Smooth muscle cell of the brain vasculature (primary cell): ENCODE measurements at regions not wholly inside any gene's neighbourhood (a gene's known extent, or its start where the extent isn't known, plus 50 kb on each side); places are given as distances from the start of the nearest gene placed in this dataset.

Source experiments
- DNase-seq: peaks from one replicate; pipeline ENCODE4 v3.0.0-alpha.2; 2012; ENCODE audit warnings: low read depth, low spot score

DNA sequence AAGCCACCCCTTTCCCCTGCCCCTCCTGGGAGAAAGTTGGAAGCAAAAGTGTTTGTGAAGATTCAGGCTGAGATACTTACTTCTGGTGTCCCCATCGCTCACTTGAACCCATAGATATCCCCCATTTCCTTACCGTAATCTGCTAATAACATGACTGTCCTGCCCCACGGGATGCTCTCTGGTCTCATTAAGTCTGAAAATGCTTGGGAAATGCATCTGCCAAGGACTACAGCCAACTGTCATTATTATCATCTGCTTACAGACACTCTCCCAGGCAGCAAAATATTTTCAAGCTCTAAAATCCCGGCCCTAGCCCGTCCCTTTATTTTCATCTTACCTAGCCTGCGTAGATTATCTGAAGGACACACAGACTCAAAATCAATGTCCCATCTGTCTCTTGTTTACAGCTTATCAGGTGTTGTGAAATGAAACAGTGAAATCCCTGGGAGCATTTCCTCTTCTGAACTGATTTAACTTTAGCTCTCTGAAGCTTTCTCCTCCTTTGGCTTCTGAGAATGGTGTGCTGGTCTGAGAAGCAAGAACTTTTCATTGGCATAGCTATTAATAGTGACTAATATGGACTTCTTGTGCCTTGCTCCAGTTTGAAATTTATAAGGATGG, 126.9 kb upstream of the OSMR start:
- no peak for DNase-seq

DNA sequence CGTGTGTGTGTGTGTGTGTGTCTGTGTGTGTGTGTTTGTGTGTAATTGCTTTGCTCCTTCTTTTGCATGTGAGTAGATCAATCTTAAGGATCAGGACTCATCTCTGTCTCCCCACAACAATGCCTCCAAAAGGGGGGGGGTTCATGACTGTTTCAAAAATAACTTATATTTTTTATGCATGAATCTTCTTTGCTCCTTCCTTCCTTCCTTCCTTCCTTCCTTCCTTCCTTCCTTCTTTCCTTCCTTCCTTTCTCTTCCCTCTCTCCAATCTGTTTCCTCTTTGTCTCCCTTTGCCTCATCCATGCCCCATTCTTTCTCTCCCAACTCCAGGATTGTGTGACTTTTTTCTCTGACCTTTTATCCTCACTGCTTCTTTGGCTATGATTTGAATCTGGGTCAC, 126.4 kb upstream of the OSMR start:
- no peak for DNase-seq

GRCh38 chr5:38719916-38720315, 125.9 kb upstream of the OSMR start:
- no peak for DNase-seq

DNA sequence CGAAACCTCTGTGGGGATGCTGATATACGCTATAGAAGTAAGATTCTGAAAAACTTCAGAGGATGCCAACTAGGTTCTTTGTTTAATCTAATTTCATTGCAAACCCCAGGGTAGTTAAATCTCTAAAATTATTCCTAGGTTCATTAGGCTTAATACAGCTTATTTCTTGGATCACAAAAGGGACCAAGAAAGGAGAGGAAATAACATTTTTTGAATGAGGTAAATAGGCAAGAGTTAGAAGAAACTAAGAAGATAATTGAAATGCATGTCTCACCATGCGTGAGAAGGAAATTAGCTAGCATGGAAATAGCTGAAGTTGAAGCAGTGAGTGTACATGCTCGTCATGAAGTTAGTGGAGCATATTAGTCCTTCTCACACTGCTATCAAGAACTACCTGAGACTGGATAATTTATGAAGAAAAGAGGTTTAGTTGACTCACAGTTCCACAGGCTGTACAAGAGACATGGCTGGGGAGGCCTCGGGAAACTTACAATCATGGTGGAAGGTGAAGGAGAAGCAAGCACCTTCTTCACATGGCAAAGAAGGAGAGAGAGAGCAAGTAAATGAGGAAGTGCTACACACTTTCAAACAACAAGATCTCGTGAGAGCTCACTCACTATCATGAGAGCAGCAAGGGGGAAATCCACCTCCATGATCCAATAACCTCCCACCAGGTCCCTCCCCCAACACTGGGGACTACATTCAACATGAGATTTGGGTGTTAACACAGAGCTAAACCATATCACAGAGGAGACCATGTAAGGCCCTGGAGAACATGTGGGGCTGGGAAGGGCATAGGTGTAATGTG, 125.1 kb upstream of the OSMR start:
- no peak for DNase-seq

DNA sequence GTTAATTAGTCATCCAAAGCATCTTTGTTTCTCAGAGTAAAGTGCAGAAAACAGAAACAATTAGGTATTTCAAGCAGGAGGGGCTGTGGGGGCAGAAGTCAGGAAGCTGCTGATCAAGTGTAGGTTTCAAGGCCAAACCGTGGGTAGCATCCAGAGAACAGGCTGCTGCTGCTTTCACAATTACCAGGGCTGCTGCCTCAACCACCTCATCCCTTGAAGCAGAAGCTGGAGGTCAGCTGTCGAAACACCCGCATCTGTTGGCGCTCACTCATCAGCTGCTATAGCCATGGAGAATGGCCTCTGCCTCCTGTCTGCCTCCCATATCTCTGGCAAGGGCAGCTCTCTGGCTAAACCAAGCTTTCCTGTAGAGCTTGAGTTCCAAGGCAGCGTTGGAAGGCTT, 122.9 kb upstream of the OSMR start:
- DNase-seq = no peak

DNA sequence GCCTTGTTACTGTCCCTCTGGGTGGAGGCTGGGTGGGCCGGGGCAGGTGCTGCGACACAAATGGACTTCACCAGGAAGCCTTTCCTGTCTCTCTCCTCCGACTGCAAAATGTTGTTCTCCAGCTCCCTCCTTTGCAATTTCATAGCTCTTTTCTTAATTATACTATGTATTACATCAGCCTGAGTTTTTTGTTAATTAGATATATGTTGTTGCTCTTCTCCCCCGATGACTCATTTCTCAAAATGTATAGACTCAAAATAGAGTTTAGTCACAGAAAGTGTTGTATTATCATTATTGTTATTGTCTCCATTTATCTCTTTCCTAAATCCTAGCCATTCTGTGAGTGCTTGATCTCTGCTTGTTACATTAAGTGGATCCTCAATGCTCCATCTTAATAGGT, 122.4 kb upstream of the OSMR start:
- DNase-seq = no peak

DNA sequence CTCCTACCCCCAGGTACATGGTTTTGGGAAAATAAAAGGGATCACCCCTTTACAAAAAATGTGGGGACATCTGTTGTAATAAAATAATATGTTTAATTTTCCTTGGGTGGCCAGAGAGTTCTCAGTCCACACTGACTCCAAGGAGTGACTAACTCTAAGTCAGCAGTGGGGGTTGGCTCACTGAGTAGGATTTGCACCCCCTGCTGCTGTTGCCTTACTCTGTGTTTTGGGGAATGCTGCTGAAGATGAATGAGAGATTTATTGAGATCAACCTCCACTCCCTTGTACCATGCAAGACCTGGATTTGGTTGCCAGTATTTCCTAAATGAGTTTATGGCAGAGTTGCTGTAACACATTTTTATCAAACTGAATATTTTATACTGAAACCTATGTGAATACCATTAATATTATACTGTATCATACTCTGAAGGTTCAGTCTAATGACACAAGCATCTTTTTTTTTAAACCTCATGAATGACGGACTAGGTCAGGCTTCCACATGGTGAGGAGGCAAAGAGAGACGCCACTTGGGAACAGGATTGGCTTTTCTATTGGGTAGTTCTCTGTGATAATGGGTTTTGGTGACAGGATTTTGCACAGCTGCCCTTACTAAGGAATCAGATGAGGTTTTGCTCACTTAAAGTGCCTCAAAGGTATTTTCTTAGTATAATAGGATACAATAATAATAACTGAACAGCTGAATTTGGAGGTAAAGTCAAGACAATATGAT, 121.3 kb upstream of the OSMR start:
- peak; percentile 56 for DNase-seq

DNA sequence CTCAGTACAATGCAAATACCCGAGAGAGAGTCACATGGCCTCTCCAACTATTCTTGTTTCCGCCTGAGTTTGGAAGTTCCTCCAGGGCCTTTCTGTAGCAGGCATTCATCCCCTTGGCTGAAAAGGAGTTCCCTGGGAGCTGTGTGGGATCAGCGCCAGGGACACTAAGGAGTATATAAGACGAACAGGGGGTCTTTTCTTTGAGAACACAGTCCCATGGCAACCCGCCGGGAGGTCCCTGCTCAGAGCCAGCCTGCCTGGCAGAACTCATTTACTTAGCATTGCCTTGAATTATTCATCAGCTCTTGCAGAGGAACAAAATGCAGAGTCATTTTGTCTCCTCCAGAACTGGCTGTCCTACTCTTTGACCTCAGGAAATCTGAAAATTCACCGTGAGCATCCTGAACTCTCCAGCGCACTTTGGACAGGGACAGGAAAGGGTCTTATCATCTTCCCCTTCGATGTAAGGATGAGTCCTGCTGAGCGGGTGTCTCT, 120.4 kb upstream of the OSMR start:
- DNase-seq = peak; percentile 39

DNA sequence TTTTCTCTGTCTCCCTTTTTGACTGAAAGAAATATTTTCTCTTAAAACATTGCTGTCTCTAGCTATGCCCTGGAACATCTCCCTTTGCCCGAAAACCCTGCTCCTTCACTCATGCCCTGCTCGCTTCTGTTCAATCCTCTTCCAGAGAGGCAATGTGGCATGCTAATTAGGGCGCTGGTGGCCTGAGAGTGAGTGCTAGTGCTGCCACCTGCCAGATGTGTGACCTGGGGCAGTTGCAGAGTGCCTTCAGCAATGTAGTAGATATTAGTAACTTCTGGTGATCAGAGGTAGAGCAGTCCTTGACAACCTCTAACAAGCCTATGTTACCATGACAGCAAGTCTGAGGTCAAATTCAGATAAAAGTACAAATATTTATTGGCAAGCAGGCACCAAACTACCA, 119.5 kb upstream of the OSMR start:
- no peak for DNase-seq

GRCh38 chr5:38728029-38728428, 117.8 kb upstream of the OSMR start:
- DNase-seq = no peak

- no peak for DNase-seq
These were observed 114.4 kb upstream of the OSMR start for GRCh38 chr5:38731461-38731860.

DNA sequence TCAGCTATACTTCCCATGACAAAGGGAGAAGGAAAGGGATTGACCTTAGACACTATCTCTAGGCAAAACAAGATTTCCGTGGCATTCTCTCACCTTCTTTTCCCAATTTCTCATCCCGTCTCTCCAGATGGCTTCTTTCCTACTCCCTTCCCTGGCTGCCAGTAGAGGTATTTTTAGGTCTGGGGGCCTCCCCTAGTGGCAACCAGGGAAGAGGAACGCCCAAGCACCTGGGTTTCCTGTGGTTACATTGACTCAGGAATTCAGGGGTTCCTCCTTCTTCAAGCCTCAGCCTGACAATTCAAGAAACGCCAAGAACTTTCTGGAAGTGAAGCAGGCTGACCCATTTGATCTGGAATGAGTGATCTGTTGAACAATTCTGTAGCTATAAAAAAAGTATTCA, 111.5 kb upstream of the OSMR start:
- DNase-seq = no peak

DNA sequence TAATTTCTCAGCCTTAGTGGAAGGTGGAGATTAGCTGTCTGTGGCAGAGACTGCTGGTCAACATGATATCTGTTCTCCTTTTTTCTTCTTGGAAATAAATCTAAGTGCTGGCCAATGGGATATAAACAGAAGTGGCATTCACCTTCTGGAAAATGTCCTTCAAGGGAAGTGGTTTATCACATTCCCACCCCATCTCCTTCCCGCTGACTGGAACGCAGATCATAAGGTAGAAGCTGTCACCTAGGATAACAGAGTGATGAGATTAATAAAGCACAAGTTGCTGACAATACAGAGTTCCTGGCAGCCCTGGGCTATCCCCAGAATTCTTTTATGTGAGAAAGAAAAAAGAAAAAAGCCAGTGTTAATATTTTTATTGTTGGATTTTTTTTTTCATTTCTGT, 109.7 kb upstream of the OSMR start:
- DNase-seq = no peak

GRCh38 chr5:38737976-38738375, 107.8 kb upstream of the OSMR start:
- DNase-seq = no peak

GRCh38 chr5:38739011-38739704, 106.7 kb upstream of the OSMR start:
- DNase-seq = no peak

DNA sequence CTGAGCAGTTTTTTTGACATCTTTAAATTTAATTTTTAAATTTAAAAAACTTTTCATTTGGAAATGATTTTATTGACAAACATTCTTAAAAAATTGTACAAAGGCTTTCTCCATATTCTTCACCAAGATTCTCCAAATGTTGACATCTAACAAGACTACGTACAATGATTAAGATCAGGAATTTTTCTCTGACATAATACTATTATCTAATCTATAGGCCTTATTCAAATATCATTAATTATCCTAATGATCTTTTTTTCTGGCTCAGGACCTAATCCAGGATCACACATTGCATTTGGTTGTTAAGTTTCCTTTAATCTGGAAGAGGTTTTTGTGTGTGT, 106.1 kb upstream of the OSMR start:
- no peak for DNase-seq

- DNase-seq = no peak
These were observed 103.0 kb upstream of the OSMR start for GRCh38 chr5:38742821-38743220.

DNA sequence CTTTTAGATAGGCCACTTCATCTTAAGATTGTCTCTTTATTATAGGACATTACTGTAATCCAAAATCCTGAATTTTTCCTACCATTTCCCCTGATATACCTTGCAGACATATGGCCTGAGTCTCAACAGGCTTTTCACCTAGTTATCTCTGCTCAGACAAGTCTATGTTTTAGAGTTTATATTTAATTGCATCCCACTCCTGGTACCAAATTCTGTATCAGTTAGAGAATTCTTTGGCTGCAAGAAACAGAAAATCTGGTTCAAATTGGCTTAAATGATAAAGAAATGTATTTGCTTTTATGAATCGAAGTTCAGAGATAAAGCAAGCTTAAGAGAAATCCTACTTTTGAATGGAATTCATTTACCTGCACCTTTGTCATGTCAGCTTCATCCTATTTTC, 102.2 kb upstream of the OSMR start:
- no peak for DNase-seq

DNA sequence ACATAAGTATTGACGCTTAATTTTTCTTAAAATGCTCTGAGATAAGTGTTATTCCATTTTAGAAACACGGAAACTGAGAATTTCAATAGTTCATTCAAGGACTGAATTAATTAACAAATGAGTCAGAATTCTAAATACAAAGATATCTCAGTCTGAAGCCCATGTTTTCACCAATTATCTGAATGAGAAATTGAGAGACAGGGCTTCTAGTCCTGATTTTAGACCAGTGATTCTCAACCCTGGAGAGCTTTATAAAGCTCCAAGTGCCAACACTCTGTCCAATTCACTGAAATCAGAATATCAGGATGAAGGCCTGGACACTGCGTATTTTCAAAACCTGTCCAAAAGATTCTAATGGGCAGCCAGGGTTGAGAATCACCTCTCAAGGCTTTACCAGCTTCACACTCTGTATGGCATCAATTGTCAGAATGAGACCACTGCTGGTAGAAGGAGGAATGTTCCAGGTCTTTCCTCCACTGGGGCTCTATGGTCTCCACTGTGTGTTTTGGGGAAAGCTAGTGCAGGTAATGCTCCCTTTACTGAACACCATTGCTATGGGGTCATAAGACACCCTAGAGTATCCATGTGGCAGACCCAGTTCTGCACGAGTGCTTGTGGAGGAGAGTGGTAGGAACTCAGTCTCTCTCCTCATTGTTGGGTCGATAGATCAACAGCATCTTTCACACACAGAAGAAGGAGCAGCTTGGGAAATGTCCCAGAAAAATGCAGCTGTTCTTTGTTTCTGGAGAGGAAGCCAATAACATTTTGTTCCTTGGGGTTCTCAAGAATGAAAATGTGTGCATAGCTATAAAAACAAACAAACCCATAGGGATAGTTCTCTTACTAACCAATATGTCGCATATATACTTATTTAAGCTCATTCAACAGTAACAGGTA, 99.7 kb upstream of the OSMR start:
- no peak for DNase-seq

DNA sequence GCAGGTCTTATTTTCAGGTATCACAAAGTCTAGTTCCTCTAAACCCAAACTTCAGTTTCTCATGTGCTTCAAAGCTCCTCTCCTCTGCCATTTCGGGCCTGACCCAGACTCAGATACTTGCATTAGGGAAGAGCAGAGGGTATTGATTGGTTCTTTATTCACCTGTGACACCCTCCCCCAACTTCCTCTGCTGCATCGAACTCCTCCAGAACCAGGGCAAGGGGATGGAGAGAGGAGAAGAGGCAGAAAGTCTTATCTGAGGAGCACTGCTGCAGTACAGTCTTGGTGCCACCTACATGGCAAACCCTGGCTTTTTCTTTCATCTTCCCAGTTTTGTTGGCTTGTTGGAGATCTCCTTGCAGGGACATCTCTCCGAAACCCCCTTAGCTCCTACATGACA, 96.0 kb upstream of the OSMR start:
- no peak for DNase-seq

DNA sequence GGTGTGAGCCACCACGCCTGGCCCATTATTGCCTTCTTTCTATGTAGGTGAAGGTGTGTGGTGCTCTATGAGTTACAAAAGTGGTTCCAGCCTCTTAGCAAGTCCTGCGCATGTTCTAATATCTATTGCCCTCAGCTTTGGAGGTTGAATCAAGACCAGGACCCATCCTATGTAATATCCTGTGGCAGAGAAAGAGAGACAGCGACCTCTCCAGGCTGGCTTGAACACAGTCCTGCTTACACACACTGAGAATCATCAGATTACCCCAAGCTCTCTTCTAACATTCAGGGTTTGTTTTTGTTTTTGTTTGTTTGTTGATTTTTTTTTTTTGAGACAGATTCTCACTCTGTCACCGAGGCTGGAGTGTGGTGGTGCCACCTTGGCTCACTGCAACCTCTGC, 94.7 kb upstream of the OSMR start:
- no peak for DNase-seq
